ENCODE measurements at regions not wholly inside any gene's neighbourhood (a gene's known extent, or its start where the extent isn't known, plus 50 kb on each side); places are given as distances from the start of the nearest gene placed in this dataset.

DNA sequence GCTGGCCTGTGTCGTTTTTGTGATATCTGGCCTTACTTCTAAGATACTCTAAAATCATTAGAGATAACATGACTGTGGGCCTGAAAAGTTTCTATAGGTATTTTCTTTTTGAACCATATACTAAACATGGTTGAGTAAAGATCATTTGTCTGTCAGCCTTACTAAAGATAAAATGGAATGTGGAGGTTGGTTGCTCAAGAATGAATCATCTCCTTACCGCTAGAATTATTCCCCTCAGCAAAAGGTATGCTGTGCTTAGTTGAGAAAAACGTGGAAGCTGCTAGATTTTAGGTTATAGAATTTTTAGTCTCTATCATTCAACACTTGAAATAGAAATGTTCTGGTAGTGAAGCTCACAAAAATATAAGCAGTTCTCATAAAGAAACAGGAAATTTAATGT, 407.3 kb downstream of the AEBP2 start:
- ChIA-PET CTCF (no interaction called here), POLR2A (no interaction called here)
- Histone ChIP-seq H3K4me3 (ENCODE audit: low read length) (no peak overlapping the region), H3K4me1 (ENCODE audit: insufficient read depth, low read length) (no peaks in the 10 kb centered on the region), H3K27me3 (ENCODE audit: insufficient read depth, low read length, poor library complexity, severe bottlenecking) (no peaks in the 10 kb centered on the region), H3K36me3 (ENCODE audit: insufficient read depth, low read length) (no peaks in the 10 kb centered on the region), H3K27ac (ENCODE audit: low read depth, low read length) (no peak overlapping the region), H3K9me3 (ENCODE audit: low read length) (no peaks in the 10 kb centered on the region)
- H3K27me3 Mint-ChIP-seq, result peaks cover 0 to 11% of the 10 kb centered on the region in 2 donors
- peaks cover 0 to 6% (median 2%) of the 10 kb centered on the region in 5 donors for H3K9me3 Mint-ChIP-seq
- H3K4me1 Mint-ChIP-seq, result peaks cover 0 to 15% (median 0%) of the 10 kb centered on the region in 3 donors
- H3K36me3 Mint-ChIP-seq, result no peaks in the 10 kb centered on the region
- no peak overlapping the region for H3K4me3 Mint-ChIP-seq
- H3K27ac Mint-ChIP-seq, result no peak overlapping the region
- DNase-seq, result no peak

DNA sequence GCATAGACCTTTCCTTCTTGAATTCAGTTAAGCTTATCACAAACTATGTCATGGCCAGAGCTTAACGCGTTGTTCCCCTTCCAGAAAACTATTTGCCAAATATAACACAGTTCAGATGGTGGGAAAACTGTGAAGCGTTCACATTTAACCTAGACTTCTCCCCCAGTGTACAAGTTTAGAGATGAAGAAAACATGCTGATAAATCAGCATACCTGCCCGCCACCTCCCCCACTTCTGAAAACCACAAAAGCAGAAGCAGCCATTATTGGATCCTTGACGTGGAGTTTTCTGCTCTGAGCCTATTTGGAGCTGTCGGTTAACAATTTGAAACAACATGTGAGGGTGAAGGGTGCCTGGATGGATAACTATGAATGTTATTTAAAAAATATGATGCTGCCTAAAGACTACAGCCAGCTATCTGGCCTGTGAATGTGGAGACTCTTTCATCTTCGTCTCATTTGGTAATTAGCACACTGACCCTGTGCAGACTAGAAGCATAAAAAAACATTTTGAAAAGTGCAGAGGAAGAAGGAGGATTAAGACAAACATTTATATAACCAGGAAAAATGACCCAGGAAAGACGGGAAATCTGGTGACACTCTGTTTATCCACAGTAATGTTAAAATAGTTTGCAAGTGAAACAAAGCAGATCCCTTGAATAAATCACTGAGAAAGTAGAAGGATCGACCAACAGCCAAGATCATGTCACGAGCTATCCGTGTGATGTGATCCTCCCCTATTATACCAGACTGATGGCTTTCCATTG, 408.2 kb downstream of the AEBP2 start:
- H3K27me3 Mint-ChIP-seq, result peaks cover 0 to 11% of the 10 kb centered on the region in 2 donors
- H3K27ac Mint-ChIP-seq, result no peak overlapping the region
- Histone ChIP-seq H3K27ac (ENCODE audit: low read depth, low read length) (no peak overlapping the region), H3K4me3 (ENCODE audit: low read length) (no peak overlapping the region), H3K27me3 (ENCODE audit: insufficient read depth, low read length, poor library complexity, severe bottlenecking) (no peaks in the 10 kb centered on the region), H3K4me1 (ENCODE audit: insufficient read depth, low read length) (no peaks in the 10 kb centered on the region), H3K9me3 (ENCODE audit: low read length) (no peaks in the 10 kb centered on the region), H3K36me3 (ENCODE audit: insufficient read depth, low read length) (no peaks in the 10 kb centered on the region)
- H3K4me1 Mint-ChIP-seq, result peaks cover 0 to 15% (median 0%) of the 10 kb centered on the region in 3 donors
- H3K36me3 Mint-ChIP-seq, result no peaks in the 10 kb centered on the region
- ChIA-PET POLR2A (no interaction called here), CTCF (no interaction called here)
- no peak for DNase-seq
- H3K4me3 Mint-ChIP-seq, result no peak overlapping the region
- H3K9me3 Mint-ChIP-seq, result peaks cover 0 to 6% (median 2%) of the 10 kb centered on the region in 5 donors

DNA sequence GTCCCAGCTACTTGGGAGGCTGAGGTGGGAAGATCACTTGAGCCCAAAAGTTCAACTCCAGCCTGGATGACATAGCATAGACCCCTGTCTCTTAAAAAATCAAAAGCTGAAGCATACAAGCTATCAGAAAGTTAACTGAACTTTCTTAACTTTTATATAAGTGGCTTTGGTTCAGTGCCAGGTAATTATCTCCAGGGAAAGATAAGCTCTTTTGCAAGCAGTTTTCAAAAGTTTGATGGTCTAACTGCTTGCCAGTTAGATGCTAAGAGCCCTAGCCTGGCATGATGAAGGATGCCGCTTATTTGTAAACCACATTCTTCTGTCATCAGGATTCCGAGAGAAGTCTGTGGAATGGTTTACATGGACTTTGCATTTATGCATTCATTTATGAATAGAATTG, 409.1 kb downstream of the AEBP2 start:
- Mint-ChIP-seq H3K27ac (no peak overlapping the region), H3K36me3 (no peaks in the 10 kb centered on the region), H3K4me1 (peaks cover 0 to 15% (median 0%) of the 10 kb centered on the region in 3 donors), H3K4me3 (no peak overlapping the region), H3K9me3 (peaks cover 0 to 6% (median 2%) of the 10 kb centered on the region in 5 donors), H3K27me3 (peaks cover 0 to 6% of the 10 kb centered on the region in 2 donors)
- Histone ChIP-seq H3K27me3 (ENCODE audit: insufficient read depth, low read length, poor library complexity, severe bottlenecking) (no peaks in the 10 kb centered on the region), H3K9me3 (ENCODE audit: low read length) (no peaks in the 10 kb centered on the region), H3K4me3 (ENCODE audit: low read length) (no peak overlapping the region), H3K4me1 (ENCODE audit: insufficient read depth, low read length) (no peaks in the 10 kb centered on the region), H3K27ac (ENCODE audit: low read depth, low read length) (no peak overlapping the region), H3K36me3 (ENCODE audit: insufficient read depth, low read length) (no peaks in the 10 kb centered on the region)
- POLR2A ChIA-PET, result no interaction called here
- no peak for DNase-seq
- CTCF ChIA-PET, result no interaction called here

DNA sequence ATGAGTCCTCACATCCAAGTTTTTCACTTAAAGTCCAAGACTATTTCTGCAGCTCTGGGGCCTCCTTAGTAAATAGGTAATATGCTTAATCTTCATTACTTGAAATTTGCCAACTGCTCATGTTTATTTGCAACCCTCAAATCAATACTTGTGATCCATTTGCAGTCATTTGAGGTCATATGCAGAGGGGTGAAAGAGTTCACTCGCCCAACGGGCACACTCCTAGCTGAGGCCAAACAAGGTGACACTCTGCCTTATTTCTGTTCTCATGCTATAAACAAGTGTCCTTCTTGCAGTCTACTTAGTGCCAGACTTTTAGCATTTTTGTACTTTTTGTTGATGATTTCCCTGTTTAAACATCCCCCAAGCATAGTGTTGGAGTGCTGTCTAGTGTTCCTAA, 409.9 kb downstream of the AEBP2 start:
- no peaks in the 10 kb centered on the region for H3K27me3 ChIP-seq (ENCODE audit: insufficient read depth, low read length, poor library complexity, severe bottlenecking)
- Mint-ChIP-seq H3K27ac (no peak overlapping the region), H3K27me3 (peaks cover 0 to 6% of the 10 kb centered on the region in 2 donors), H3K36me3 (no peaks in the 10 kb centered on the region), H3K4me3 (no peak overlapping the region), H3K4me1 (peaks cover 0 to 15% (median 0%) of the 10 kb centered on the region in 3 donors), H3K9me3 (peaks cover 0 to 6% (median 2%) of the 10 kb centered on the region in 5 donors)
- H3K4me1 ChIP-seq (ENCODE audit: insufficient read depth, low read length), result no peaks in the 10 kb centered on the region
- no peak overlapping the region for H3K4me3 ChIP-seq (ENCODE audit: low read length)
- no peaks in the 10 kb centered on the region for H3K9me3 ChIP-seq (ENCODE audit: low read length)
- no peaks in the 10 kb centered on the region for H3K36me3 ChIP-seq (ENCODE audit: insufficient read depth, low read length)
- POLR2A ChIA-PET, result no interaction called here
- H3K27ac ChIP-seq (ENCODE audit: low read depth, low read length), result no peak overlapping the region
- CTCF ChIA-PET, result no interaction called here
- no peak for DNase-seq

DNA sequence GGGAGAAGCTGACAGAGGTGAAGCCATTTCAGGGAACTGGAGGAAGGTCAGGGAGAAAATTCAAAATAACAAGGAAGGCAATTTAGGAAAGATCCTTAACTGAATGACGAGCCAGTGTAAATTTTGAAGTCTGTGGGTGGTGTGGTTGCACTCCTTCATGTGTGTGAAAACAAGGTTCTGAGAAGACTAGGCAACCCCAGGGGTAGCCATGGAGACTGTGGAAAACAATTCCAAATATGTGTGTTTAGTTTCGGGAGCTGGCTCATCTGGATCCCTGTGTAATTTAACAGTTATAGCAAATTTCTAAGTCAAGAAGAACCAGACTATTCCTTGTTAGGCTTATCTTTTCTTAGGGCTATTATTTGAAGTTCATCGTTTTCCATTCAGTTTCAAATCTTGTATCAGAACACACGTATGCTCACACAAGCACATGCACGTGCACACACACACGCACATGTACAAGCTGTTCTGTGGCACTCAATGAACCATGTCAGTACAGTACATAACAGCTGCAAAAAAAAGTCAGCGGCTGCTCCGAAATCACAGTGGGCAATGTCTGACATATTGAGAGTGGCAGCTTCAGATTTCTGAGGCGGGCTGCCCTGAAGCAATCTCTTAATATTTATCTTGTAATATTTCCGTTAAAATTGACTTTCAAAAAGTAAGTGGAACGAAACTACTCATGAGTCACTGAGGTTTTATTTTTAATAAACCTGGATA, 411.2 kb downstream of the AEBP2 start:
- Histone ChIP-seq H3K27me3 (ENCODE audit: insufficient read depth, low read length, poor library complexity, severe bottlenecking) (no peaks in the 10 kb centered on the region), H3K4me3 (ENCODE audit: low read length) (no peak overlapping the region), H3K4me1 (ENCODE audit: insufficient read depth, low read length) (no peaks in the 10 kb centered on the region), H3K27ac (ENCODE audit: low read depth, low read length) (no peak overlapping the region), H3K36me3 (ENCODE audit: insufficient read depth, low read length) (no peaks in the 10 kb centered on the region), H3K9me3 (ENCODE audit: low read length) (no peaks in the 10 kb centered on the region)
- Mint-ChIP-seq H3K27ac (no peak overlapping the region), H3K4me1 (peaks cover 0 to 15% (median 0%) of the 10 kb centered on the region in 3 donors), H3K36me3 (no peaks in the 10 kb centered on the region), H3K27me3 (peaks cover 0 to 9% of the 10 kb centered on the region in 2 donors), H3K4me3 (no peak overlapping the region), H3K9me3 (peaks cover 0 to 6% (median 2%) of the 10 kb centered on the region in 5 donors)
- CTCF ChIA-PET, result no interaction called here
- no peak for DNase-seq
- POLR2A ChIA-PET, result no interaction called here

DNA sequence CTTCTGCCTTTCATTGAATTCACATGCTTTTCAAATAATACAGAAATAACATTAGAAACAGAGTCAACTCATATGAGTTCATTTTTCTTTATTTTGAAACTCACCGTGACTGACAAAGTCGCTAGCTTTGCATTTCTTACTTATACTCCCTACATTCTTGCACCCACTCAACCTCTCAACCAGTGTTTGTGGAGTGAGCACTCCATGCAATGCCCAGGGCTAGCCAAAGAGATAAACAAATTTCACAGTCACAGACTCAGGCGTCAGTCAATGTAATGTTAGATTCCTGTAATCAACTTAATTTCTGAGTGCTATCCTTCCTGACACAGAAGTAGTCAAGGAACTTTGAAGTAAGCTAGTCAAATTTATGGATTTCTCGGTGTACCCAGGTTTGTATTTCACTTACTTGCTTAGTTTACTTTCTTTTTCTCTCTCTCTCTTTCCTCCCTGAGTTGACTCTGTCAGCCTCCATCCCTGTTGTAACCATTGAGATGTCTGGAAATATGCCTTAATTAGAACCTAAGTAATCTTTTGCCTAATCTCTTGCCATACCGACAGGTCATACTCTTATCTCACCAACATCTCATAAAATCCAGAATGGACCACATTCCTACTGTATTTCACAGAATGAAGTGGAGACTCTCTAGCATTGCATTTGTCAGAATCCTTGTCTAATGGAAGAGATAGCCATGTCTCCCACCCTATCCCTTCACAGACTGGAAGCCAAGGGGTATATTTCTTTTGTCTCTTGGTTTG, 413.0 kb downstream of the AEBP2 start:
- ChIA-PET CTCF (no interaction called here), POLR2A (no interaction called here)
- H3K36me3 Mint-ChIP-seq, result no peaks in the 10 kb centered on the region
- Histone ChIP-seq H3K27ac (ENCODE audit: low read depth, low read length) (no peak overlapping the region), H3K36me3 (ENCODE audit: insufficient read depth, low read length) (no peaks in the 10 kb centered on the region), H3K4me1 (ENCODE audit: insufficient read depth, low read length) (no peaks in the 10 kb centered on the region), H3K27me3 (ENCODE audit: insufficient read depth, low read length, poor library complexity, severe bottlenecking) (no peaks in the 10 kb centered on the region), H3K4me3 (ENCODE audit: low read length) (no peak overlapping the region), H3K9me3 (ENCODE audit: low read length) (no peaks in the 10 kb centered on the region)
- H3K4me3 Mint-ChIP-seq, result no peak overlapping the region
- DNase-seq, result no peak
- H3K27me3 Mint-ChIP-seq, result peaks cover 0 to 22% of the 10 kb centered on the region in 2 donors
- H3K9me3 Mint-ChIP-seq, result peaks cover 0 to 6% (median 2%) of the 10 kb centered on the region in 5 donors
- H3K4me1 Mint-ChIP-seq, result peaks cover 0 to 12% (median 0%) of the 10 kb centered on the region in 3 donors
- no peak overlapping the region for H3K27ac Mint-ChIP-seq

DNA sequence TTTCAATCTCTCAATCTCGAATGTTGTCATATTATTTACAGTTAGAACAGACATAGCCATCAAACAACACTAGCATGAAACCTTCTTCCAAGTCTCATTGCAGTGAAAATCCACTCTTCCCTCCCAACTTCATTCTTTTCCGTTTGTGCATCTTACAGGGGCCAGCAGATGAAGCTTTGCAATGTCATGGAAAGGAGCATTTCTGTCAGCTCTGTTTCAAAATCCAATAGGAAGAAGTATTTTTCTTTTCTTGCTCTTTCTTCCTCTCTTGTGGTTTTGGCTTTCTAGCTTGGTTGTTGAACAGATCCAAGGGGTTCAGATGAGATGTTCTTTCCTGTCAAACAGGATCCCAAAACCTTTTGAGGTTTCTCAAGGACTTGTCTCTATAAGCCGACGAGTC, 416.6 kb downstream of the AEBP2 start:
- ChIA-PET CTCF (no interaction called here), POLR2A (no interaction called here)
- no peak overlapping the region for H3K4me3 Mint-ChIP-seq
- Histone ChIP-seq H3K9me3 (ENCODE audit: low read length) (no peaks in the 10 kb centered on the region), H3K36me3 (ENCODE audit: insufficient read depth, low read length) (no peaks in the 10 kb centered on the region), H3K27me3 (ENCODE audit: insufficient read depth, low read length, poor library complexity, severe bottlenecking) (no peaks in the 10 kb centered on the region), H3K4me3 (ENCODE audit: low read length) (no peak overlapping the region), H3K27ac (ENCODE audit: low read depth, low read length) (no peak overlapping the region), H3K4me1 (ENCODE audit: insufficient read depth, low read length) (no peaks in the 10 kb centered on the region)
- H3K27me3 Mint-ChIP-seq, result peaks cover 0 to 20% of the 10 kb centered on the region in 2 donors
- H3K36me3 Mint-ChIP-seq, result no peaks in the 10 kb centered on the region
- H3K27ac Mint-ChIP-seq, result no peak overlapping the region
- H3K4me1 Mint-ChIP-seq, result no peaks in the 10 kb centered on the region
- H3K9me3 Mint-ChIP-seq, result peaks cover 0 to 8% (median 1%) of the 10 kb centered on the region in 5 donors
- no peak for DNase-seq

DNA sequence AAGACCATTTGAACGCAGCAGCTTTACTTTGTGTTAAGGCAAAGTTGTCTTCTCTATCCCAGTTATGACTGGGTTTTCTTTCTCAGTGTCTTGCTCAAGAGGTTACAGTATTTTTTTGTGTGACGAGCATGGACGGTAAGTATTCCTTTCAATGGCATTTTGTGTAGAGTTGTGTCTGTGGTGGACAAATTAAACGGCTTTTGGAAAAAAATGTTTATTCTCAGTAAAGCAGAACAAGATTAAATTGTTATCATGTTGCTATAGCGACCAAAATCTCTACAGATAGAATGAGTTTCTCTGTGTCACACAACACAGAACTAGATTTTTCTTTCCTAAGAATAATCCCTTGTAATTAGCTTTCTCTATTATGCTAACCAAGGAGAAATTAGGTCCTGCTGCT, 417.1 kb downstream of the AEBP2 start:
- Mint-ChIP-seq H3K36me3 (no peaks in the 10 kb centered on the region), H3K27ac (no peak overlapping the region), H3K4me3 (no peak overlapping the region), H3K9me3 (peaks cover 0 to 8% (median 3%) of the 10 kb centered on the region in 5 donors), H3K4me1 (no peaks in the 10 kb centered on the region), H3K27me3 (peaks cover 0 to 20% of the 10 kb centered on the region in 2 donors)
- no peaks in the 10 kb centered on the region for H3K27me3 ChIP-seq (ENCODE audit: insufficient read depth, low read length, poor library complexity, severe bottlenecking)
- no peaks in the 10 kb centered on the region for H3K9me3 ChIP-seq (ENCODE audit: low read length)
- H3K36me3 ChIP-seq (ENCODE audit: insufficient read depth, low read length), result no peaks in the 10 kb centered on the region
- POLR2A ChIA-PET, result no interaction called here
- CTCF ChIA-PET, result no interaction called here
- no peak for DNase-seq
- H3K4me1 ChIP-seq (ENCODE audit: insufficient read depth, low read length), result no peaks in the 10 kb centered on the region
- no peak overlapping the region for H3K27ac ChIP-seq (ENCODE audit: low read depth, low read length)
- H3K4me3 ChIP-seq (ENCODE audit: low read length), result no peak overlapping the region
